BJ (cell line): ENCODE measurements at regions not wholly inside any gene's neighbourhood (a gene's known extent, or its start where the extent isn't known, plus 50 kb on each side); places are given as distances from the start of the nearest gene placed in this dataset.
"Not testable (repeated sequence)": the region's sequence is repeated elsewhere in the genome, so short reads cannot be mapped to it uniquely, and the experiment has no call there.

Source experiments
- CTCF ChIA-PET: fragments of 350-600 bp; formaldehyde crosslinking; extraction: SDS; loops from one replicate; lab custom pipeline; 2021; ENCODE audit warnings: antibody characterized with exemption, inconsistent platforms; lab: Yijun Ruan, JAX
- POLR2A ChIA-PET: fragments of 300-600 bp; sonication (Branson Sonifier 250); formaldehyde crosslinking; extraction: SDS; loops from one replicate; lab custom pipeline; 2021; ENCODE audit warnings: antibody characterized with exemption; lab: Charles Lee
- DNase-seq: peaks from one replicate; pipeline ENCODE4 v3.0.0-alpha.2; 2011; ENCODE audit warnings: low read depth
- H3K27me3 ChIP-seq: 2 replicates; pipeline ENCODE4 v1.6.0; 2011; ENCODE audit warnings: low read length; ENCODE audit not compliant: control insufficient read depth, insufficient read depth
- H3K36me3 ChIP-seq: 2 replicates; pipeline ENCODE4 v1.5.1; 2011; ENCODE audit warnings: low read length; ENCODE audit not compliant: control insufficient read depth, insufficient read depth
- H3K4me3 ChIP-seq: 2 replicates; pipeline ENCODE4 v1.5.1; 2011; ENCODE audit warnings: low read depth, mild to moderate bottlenecking, control low read depth, low read length
- TF ChIP-seq, protein P1 (sequence below): IDR thresholded peaks from 2 replicates; pipeline ENCODE4 v1.5.1; 2011; ENCODE audit warnings: low read depth, mild to moderate bottlenecking, control low read depth, inconsistent platforms, low read length, moderate library complexity; ENCODE audit not compliant: insufficient read depth

DNA sequence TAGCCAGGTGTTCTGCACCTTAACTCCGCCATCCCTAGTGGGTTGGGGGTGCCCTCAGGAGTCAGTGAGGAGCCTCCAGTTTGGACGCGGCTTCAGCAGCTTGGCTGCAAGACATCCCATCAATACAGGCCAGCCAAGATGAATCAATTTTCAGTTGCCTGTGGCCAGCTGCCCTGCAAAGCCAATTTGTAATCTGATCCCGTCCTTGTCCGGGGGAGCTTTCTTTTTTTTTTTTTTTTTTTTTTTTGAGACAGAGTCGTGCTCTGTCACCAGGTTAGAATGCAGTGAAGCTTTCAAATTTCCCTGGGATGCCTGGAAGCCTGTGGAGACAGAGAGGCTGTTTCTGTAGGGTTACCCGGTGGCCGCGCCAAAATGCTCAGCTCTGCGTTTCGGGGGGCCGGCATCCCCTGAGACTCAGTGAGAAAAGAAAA, 192.5 kb downstream of the ASMT start:
- peak; percentile 8 for DNase-seq

DNA sequence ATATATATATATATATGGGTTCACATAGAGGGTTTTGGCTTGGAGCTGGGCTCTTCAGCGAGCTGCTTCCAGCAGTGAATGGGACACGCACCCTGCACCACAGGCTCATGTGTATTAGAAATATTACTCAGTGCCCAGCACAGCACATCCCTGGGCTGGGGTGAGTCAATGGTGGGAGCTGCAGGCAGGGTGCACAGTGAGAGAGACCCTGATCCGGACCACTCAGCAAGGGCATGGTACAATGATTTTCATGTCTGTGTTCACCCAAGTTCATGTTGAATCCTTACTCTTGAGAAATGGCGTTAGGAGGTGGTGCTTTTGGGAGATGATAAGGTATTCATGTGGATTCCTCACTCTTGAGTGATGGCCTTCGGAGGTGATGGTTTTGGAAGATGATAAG, 194.7 kb downstream of the ASMT start:
- no peaks in the 10 kb centered on the region for H3K36me3 ChIP-seq
- POLR2A ChIA-PET, result no interaction called here
- CTCF ChIA-PET, result no interaction called here
- TF ChIP-seq, protein P1, sequence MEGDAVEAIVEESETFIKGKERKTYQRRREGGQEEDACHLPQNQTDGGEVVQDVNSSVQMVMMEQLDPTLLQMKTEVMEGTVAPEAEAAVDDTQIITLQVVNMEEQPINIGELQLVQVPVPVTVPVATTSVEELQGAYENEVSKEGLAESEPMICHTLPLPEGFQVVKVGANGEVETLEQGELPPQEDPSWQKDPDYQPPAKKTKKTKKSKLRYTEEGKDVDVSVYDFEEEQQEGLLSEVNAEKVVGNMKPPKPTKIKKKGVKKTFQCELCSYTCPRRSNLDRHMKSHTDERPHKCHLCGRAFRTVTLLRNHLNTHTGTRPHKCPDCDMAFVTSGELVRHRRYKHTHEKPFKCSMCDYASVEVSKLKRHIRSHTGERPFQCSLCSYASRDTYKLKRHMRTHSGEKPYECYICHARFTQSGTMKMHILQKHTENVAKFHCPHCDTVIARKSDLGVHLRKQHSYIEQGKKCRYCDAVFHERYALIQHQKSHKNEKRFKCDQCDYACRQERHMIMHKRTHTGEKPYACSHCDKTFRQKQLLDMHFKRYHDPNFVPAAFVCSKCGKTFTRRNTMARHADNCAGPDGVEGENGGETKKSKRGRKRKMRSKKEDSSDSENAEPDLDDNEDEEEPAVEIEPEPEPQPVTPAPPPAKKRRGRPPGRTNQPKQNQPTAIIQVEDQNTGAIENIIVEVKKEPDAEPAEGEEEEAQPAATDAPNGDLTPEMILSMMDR, result no peak
- DNase-seq, result no peak
- H3K4me3 ChIP-seq, result no peak overlapping the region
- H3K27me3 ChIP-seq, result no peaks in the 10 kb centered on the region

More for the DNA sequence above, 192.5 kb downstream of the ASMT start:
- no peaks in the 10 kb centered on the region for H3K36me3 ChIP-seq
- no peak overlapping the region for H3K4me3 ChIP-seq
- no peaks in the 10 kb centered on the region for H3K27me3 ChIP-seq
- TF ChIP-seq, protein P1, result no peak
- ChIA-PET POLR2A (no interaction called here), CTCF (no interaction called here)

DNA sequence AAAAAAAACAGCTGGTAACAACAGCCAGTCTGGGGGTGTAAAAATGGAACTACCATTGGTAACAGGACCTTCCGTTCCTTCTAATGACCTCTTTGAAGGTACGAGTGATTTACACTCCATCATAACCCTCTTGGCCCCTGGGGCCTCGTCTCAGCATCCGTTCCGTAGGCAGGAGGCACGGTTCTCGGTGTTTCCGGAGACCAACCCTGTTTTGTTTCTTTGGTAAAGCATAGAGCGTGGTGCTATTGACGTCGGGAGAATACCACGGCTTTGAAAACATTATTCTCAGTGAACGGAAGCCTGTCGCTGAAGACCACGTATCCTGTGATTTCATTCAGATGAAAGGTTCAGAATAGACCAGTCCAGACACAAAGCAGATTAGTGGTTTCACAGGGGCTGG, 198.9 kb downstream of the ASMT start:
- Histone ChIP-seq H3K4me3 (no peak overlapping the region), H3K27me3 (no peaks in the 10 kb centered on the region), H3K36me3 (no peaks in the 10 kb centered on the region)
- DNase-seq, result no peak
- TF ChIP-seq, protein P1, result no peak
- POLR2A ChIA-PET, result no interaction called here
- CTCF ChIA-PET, result no interaction called here

DNA sequence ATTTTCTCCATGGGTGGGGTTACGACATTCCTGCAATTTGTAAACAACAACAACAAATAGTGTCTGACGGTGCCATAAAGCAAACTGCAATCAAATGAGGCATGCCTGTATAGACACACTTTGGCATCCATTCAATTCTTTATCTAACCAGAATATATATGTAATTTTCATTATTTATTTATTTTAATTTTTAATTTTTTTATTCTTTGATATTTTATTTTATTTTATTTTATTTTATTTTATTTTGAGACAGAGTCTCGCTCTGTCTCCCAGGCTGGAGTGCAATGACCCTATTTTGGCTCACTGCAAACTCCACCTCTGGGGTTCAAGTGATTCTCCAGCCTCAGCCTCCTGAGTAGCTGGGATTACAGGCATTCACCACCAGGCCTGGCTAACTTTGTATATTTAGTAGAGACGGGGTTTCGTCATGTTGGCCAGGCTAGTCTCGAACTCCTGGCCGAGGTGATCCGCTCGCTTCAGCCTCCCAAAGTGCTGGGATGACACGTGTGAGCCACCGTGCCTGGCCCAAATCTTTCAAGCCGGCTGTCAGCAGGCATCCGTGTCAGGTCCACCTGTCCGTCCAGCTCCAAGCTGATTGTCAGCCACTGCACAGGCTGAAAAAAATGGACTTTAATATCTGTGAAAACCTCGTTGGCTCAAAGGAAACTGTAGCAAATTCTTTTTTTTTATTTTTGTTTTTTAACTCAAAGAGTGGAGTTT, 200.8 kb downstream of the ASMT start:
- CTCF ChIA-PET, result no interaction called here
- POLR2A ChIA-PET, result no interaction called here

DNA sequence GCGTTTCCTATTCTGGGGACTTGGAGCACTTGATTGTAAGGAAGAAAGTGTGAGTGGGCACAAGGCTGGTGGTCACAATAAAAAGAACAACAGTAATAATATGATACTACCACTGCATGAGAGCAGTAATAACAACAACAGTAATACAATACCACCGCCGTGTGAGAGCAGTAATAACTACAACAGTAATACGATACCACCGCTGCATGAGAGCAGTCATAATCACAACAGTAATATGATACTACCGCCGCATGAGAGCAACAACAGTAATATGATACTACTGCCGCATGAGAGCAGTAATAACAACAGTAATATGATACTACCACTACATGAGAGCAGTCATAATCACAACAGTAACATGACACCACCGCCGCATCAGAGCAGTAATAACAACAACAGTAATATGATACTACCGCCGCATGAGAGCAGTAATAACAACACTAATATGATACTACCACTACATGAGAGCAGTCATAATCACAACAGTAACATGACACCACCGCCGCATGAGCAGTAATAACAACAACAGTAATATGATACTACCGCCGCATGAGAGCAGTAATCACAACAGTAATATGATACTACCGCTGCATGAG, 201.6 kb downstream of the ASMT start:
- CTCF ChIA-PET, POLR2A ChIA-PET, H3K27me3 ChIP-seq: not testable (repeated sequence)

More for the DNA sequence above, 200.8 kb downstream of the ASMT start:
- TF ChIP-seq, protein P1, result no peak
- Histone ChIP-seq H3K4me3 (no peak overlapping the region), H3K36me3 (no peaks in the 10 kb centered on the region), H3K27me3 (no peaks in the 10 kb centered on the region)
- no peak for DNase-seq

DNA sequence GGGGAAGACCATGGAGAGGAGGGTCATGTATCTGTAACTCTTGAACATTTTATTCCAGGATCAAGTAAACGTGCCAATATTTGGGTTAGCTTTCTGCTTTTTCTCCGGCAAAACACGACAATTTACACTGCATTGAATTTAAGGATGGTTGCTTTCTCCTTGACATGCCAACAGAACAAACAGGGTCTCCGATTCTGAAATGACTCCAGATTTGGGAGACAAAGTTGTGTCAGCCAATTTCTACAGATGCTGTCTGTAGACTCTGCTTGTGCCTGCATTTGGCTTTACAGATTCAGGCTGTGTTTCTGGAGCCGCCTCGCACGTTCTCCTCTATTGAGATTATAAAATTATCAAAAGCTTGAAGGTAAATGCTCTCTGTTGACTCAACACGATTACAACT, 207.0 kb downstream of the ASMT start:
- no peaks in the 10 kb centered on the region for H3K27me3 ChIP-seq
- TF ChIP-seq, protein P1, result no peak
- DNase-seq, result no peak
- H3K4me3 ChIP-seq, result no peak overlapping the region
- ChIA-PET CTCF (no interaction called here), POLR2A (no interaction called here)
- H3K36me3 ChIP-seq, result no peaks in the 10 kb centered on the region

More for the DNA sequence above, 201.6 kb downstream of the ASMT start:
- not testable (repeated sequence) for H3K4me3 ChIP-seq, DNase-seq, H3K36me3 ChIP-seq
